NCI-H82 (cell line): ENCODE measurements at regions not wholly inside any gene's neighbourhood (a gene's known extent, or its start where the extent isn't known, plus 50 kb on each side); places are given as distances from the start of the nearest gene placed in this dataset.

ENCODE experiments used
- DNase-seq: peaks from one replicate; lab custom pipeline; 2025; lab: John Stamatoyannopoulos, UW

DNA sequence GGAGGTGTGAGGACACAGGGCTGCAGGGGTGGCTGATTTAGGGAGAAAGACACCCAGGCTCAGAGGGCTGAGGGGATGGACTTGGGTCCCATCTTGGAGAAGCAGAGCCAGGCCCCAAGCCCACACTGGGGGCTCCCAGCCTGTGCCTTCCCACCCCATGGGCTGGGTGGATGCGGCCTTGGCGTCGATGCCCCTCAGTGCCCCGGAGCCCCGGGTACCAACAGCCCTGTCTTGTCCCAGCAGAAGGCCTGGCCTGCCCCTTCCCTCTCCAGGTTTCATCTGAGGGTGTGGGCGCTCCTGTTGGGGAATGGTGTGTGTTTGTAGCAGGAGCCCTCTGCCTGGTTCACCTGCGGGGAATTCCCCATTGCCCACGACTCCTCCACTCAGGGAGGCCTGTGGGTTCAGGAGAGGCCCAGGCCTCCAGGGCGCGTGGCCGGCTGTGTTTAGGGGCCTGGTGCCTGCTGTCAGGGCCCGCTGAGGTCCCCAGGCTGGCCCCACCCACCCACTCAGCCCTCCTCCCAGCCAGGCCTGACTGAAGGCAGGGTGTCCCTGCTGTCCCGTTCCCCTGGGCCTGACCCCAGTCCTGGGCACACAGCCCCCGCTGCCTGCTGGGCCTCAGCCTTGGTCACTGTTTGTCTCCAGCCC lies 51.1 kb upstream of the BEGAIN start:
- DNase-seq = no peak

DNA sequence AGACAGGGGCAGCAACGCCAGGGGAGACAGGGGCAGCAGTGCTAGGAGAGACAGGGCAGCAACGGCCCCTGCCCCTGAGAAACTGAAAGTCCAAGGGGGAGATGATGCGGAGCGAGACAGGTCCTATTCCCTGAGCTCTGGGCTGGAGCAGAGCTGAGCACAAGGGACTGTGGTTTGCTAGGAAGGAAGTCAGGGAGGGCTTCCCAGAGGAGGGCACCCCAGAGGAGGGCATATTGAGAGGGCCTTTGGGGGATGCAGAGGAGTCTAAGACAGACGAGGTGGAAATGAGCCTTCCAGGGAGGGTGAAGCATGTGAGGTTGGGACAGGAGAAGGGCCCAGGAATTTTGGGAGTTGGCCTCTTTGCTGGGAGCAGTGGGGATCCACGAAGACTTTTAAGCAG lies 52.1 kb upstream of the BEGAIN start:
- DNase-seq = no peak

DNA sequence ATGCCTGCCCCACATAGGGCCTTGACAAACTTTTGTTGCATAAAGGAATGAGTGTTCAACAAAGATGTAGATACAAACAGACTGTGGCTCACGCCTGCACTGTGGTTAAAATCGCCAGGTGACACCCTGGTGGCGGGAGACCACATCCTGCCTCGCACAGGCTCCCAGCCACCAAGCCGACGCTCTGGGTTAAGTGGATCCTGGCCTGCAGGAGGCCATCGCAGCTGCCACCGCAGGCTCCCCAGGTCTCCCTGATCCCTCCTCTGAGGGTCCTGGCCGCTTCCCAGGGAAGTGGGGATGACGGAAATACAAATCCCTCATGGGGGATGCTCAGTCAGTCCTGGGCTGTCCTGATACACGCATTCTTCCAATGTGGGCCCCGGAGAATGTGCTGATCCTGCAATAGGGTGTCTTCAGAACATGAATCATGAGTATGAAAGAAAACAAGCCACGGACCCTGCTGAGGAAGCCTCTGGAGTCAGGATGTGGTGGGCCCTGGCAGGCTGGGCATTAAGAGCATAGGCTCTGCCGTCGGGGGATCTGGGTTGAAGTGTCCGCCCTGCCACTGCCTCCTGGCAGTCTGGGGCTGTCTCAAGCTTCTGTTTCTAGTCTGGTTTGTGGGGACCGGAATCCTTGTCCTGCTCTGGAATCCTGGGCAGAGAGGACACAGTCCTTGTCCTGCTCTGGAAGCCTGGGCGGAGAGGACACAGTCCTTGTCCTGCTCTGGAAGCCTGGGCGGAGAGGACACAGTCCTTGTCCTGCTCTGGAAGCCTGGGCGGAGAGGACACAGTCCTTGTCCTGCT lies 53.5 kb upstream of the BEGAIN start:
- DNase-seq = no peak

DNA sequence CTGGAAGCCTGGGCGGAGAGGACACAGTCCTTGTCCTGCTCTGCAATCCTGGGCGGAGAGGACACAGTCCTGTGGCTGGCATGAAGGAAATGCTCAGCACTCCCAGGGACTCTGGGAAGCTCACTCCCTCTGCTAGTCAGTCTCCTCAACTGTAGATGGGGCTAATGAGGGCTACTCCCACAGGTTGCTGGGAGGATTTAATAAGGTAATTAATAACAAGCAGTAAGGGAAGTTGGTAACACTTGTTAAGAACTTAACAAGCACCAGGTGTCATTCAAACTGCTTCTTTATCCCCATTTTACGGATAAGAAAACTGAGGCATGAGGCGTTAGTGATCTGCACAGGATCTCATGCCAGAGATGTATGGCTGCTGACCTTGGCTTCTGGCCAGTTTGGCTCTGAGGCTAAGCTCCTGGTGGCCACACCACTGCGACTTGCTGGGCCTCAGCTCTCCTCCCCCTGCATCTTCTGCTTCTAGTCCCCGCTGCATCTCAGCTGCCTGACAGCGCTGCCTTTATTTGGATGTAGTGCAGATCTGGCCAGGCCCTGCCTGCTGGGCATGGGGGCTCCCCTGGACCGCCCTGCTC lies 54.1 kb upstream of the BEGAIN start:
- DNase-seq = no peak

DNA sequence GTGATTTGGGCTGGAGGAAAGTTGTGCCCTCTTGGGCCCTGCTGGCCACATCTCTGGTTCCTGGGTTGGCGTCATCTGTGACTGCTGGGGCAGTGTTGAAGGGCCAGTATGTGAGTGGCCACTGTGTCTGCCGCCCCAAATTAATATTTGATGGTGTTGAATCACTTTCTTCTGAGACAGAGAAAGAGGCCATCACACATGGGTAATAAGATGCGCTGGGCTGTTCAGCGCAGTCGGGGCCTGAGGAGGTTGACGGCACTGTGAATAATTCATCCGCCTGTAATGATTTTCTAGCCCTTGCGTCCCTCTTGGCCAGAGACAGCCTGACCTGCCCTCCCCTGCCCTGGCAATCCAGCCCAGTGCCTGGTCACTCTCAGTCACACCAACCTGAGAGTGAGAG lies 56.2 kb upstream of the BEGAIN start:
- DNase-seq = no peak

DNA sequence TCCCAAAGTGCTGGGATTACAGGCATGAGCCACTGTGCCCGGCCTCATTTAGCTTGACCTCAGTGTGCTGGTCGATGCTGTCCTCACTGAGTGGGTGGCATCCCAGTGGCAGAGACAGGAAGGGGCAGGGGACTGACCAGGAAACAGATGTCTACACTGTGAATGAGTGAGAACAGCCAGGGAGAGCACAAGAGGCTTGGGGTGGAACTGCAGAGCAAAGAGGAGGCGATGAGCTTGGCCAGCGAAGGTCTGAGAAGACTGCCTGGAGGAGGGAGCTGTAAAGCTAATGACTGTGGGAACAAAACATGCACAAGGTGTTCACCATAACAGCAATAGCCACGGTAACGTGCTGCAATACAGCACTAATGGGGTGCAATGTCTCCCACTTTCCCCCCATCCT lies 57.2 kb upstream of the BEGAIN start:
- no peak for DNase-seq

DNA sequence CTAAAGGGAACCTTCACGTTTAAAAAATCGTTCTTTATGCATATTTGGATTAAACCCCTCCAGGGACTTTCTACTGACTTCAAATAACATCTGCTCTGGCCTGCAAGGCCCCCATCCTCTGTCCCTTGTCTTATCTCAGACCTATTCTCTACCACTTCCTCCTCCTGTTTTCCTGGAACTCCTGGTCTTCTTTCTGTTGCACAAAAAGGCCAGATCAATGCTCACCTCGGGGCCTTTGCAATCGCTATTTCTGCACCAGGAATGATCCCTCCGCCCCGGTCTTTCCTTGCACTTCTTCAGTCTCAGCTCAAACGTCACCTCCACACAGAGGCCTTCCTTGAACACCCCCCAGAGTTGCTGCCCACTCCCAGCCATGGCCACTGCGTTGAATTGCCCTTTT lies 57.6 kb upstream of the BEGAIN start:
- DNase-seq = no peak

DNA sequence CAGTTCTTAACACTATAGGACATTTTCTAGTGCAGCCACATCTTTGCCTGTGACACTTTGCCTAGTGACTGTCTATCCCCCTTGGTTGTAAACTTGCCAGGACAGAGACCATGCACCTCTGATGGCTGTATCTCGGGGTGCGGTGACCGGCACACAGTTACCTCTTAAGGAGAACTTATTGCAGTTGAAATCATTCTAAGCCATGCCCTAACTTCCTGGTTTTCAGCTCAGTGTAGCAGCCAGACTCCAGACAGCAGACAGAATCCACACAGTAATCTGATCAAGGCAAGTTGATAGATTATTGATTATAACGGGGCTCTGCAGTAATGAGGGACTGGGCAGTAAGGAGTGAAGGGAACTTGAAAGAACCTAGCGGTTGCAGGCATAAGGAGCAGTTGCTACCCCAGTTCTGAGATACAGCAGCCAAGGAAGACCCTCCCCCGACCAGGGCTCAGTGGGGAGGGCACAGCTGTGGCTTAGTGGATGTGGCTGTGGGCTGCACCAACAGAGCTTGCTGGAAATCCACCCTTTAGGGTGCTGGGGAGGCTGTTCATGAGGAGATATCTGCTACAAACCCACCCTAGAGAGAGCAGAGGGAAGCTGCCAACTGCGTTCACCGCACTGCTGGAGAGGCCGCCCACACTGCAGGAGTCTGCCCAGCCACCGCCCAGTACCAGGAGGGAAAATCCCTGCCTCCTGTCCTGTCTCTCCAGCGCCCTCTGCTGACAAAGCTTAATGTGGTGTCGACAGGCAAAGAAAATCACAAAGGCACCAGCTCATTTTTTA lies 58.2 kb upstream of the BEGAIN start:
- peak; percentile 92 for DNase-seq

DNA sequence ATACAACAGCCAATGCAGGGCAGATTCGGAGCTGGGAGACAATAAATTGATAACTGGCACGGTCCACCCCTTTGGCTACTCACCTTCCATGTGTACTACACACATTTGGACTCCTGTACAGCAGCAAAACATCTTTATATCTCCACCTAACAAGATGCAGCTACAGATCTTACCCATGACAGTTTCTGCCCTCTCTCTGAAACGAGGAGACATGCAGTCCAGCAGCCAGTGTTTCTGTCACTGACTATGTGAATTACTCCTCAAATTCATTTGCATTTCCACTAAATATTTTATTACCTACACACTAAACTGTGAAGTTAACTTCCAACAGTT lies 58.7 kb upstream of the BEGAIN start:
- no peak for DNase-seq

DNA sequence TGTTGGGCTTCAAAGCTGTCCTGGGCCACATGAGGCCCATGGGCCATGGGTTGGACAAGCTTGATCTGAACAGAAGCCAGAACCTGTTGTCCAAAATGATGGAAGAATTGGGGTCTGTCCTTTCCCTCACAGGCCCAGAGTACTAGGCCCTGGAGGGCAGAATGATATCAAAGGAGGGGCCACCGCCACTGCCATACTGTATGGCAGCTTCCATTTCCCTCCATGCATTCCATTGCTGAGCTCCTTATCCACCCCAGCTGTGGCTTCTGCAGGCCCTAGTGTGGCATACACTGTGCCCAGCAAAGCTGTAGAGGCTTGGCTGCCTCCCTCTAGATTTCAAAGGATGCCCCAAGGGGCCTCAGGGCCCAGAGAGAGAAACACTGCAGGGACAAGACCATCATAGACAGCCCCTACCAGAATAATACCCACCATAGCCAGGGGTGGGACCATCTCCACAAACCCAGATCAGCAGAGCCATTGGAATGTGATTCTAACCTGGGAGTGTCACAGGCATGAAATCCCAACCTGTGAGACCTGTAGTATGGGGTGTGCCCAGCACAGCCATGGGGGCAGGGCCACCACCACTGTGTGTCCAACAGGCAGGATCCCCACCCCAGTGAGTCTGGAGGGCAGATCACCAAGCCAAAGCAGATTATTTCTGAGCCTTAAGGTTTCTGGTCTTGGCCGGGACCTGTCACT lies 61.4 kb upstream of the BEGAIN start:
- no peak for DNase-seq

DNA sequence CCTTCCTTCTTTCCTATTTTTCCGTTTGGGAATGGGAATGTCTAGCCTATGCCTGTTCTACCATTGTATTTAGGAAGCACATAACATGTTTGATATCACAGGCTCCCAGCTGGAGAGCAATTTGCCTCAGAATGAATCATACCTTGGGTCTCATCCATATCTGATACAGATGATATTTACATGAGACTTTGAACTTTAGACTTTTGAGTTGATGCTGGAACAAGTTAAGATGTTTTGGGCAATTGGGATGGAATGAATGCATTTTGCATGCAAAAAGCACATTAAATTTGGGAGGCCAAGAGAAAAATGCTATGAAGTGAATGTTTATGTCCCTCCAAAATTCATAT lies 61.9 kb upstream of the BEGAIN start:
- DNase-seq = no peak

DNA sequence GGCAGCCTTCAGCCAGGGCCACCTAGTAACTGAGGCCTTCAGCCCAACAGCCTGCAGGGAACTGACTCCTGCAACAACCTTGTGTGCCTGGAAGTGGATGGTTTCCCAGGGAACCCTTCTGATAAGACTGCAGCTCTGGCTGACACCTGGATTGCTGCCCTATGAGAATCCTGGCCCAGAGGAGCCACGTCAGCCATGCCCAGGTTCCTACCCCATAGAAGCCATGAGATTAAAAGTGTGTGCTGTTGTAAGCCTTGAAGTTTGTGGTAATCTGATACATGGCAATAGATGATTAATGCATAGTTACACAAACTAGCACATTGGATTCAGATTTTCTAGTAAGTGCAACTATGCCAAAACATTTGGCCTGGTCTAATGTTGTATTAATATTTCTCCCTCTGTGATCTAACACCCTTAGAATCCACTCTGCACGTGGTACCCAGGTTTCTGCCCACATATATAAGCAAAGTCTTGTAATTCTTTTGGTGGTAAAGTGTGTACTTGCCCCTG lies 64.8 kb upstream of the BEGAIN start:
- no peak for DNase-seq

DNA sequence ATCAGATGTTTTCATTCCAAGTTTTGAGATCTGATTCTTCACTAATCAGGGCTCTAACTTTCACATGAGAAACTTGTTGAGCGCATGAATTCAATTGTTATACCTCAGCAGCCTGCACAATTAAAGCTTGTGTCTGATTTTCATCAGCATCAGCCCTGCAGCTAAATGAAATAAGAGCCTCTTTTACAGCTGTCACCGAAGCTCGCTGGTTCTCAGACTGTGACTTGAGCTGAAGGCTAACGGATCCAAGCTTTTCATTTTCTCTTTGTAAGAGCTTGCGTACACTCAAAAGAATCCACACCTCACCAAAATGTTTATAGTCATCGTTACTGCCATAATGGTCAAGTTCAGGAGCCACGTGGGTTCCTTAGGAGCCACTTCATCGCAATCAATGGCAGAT lies 65.5 kb upstream of the BEGAIN start:
- DNase-seq = no peak

DNA sequence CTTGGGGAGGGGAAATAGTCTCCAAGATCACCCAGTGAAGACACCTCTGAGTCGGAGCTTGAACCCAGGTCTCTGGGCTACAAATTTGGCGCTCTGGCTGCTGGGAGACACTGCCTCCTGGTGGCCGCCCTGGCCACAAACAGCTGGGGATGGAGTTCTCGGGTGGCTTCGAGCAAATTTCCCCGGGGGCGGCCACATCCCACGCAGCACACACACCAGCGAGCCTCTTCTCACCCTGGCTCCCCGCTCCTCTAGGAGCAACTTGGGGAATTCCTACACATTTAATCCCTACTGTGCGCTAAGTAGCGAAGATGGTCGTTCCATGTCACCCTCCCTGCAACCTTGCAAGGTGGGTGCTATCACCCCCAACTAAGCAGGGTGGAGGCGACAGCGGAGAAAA lies 66.2 kb upstream of the BEGAIN start:
- DNase-seq = no peak

DNA sequence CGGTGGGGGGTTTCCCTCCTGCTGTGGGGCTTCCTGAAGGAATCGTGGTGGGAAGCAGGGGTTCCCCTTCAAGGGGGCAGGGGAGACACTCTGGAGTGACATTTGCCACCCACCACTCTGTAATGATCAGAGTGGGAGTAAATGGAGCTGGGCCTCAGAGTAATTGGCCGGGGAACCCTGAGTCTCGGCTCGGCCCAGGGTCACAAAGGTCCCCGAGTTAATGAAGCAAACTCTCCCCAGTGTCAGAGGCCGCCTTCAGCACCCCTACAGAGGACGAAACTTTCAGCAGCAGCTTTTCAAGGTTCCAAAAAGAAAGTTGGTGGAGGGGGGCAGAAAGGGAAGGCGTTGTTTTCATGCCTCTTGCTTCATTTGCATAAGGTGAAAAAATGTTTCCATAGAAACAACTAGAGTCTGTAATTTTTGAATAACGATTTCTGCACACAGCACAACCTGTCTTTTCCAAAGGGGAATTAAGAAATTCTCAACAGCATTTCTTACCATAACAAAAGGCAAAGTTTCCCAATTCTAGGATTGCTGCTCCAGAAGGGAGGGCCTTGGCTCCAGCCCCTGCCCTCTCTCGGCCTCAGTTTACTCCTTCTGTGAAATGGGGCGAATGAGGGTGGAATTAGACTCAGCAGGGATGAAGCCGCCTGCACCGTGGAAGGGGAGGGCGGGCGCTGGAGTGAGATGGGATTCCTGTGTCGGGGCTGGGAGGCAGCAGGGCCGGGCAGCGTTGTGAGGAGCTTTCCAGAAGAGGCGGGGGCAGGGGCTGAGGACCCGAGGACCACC lies 67.0 kb upstream of the BEGAIN start:
- DNase-seq = no peak

DNA sequence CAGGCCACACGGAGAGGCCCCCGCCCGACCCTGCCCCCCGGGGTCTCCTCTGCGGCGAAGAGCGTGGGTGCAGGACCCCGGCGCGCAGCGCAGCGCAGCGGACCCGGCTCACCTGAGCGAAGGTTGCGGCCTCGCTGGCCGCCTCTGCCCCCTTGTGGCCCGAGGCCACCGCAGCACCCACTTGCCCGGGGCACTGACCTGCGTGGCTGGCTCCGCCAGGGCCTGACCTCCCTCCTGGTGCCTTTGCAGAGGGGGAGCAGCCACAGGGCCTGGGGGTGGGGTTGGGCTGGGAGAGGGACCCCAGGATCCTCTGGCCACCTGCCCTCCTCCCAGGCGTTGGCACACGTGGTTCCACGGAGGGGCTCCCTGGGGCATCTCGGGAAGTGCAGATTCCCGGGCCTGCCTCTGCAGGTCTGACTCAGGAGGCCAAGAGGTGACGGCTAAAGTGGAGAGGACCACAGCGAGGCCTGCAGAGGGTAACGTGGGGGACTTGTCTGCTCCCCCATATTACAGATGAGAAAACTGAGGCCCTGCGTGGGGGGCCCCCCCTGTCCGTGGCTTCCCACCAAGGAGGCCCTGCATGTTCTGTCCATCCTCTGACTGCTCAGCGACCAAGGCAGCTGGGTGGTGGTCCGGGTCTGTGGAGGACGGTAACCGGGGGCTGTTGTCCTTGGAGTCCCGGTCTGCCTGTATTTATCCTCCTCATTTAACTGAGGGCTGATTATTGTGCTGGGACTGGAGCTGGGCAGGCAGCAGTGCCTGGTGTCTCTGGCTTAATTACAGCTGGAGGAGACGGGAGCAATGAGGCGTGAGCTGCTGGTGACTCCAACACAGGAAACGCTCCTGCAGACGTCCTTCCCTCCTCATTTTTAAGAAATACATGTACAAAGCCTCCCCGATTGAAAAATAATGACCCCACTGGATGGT lies 67.9 kb upstream of the BEGAIN start:
- peak; percentile 40 for DNase-seq

DNA sequence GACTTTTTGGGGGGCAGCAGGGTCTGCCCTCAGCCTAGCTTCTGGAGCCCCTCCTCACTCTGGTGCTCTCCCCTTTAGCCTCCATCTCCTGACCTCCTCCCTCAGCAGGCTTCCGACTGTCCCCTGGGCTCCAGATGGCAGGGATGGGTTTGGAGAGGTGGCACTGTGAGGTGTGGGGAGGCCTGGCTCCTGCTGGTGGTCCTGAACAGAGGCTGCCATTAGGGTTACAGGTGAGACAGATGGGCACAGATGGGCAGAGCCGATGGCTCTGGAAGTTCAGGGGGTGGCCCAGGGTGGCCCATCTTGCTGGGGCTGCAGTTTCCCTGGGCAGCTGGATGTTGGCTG lies 68.5 kb upstream of the BEGAIN start:
- no peak for DNase-seq

DNA sequence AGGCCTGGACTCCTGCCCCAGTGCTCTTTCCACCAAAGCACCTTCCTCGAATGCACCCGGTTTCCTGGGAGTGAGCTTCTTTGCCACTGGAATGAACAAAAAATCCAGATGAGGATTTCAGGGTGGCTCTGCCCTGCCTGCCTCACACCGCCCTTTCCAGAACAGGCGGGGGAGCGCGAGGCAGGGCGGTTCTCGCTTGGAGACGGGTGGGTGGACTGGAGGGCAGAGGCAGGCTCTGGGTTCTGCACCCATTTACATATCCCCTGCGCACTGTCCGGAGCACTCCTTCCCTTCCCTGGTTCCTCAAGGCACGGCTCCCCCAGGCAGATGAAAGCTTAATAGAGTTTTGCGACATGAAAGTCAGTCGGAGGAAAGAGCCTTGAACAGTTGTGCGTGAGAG lies 69.7 kb upstream of the DLK1 start:
- no peak for DNase-seq

DNA sequence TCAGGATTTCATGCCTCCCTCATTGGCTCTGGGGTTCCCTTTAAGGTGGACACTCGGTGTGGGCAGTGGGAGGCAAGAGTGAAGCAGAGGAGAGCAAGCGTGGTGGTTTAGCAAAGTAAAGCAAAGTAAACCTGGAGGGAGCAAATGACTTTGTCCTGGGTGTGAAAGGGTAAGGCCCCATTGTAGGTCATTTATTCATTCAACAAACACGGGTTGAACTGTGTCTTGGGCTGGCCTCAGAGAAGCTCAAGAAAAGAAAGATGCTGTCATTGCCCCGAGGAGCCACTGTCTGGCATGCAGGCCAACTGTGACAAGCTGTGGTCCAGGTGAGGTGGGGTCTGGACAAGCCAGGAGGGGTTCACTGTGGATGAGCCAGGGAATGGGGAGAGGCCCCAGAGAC lies 68.9 kb upstream of the DLK1 start:
- DNase-seq = no peak

DNA sequence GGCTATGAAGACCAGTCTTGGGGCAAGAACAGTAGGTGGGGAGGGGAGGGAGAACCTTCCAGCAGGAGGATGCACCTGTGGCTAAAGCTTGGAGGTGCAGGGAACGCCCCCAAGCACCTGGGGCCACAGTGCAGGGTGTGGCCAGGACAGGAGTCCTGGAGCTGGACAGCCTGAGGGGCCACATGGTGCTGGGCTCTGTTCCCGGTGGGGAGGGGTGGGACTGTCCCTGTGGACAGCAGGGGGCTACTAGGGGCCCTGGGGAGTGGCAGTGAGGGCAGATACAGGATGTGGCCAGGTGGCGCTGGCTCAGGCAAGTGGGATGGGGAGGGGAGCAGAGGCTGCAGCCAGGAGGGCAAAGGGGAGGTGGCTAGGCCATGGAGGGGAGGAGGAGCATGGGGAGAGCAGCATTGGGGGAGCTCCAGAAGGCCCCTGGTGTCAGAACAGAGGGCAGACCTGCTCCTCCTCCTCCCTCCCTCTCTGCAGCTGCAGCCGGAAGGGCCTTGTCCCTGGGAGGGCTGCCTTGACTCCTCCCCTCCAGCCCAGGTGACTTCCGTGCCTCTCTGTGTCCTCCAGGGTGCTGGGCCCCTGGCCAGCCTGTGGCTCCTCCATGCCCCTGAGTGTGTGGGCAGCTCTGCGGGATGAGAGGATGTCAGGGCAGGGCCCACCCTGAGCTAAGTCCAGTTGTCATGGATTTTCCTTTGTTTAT lies 68.4 kb upstream of the DLK1 start:
- peak; percentile 6 for DNase-seq
